K562 (cell line): ENCODE measurements at regions not wholly inside any gene's neighbourhood (a gene's known extent, or its start where the extent isn't known, plus 50 kb on each side); places are given as distances from the start of the nearest gene placed in this dataset.

Source experiments
- ATF1 ChIP-seq, 2 experiments: fragments of 450-650 bp in 1 of 2; IDR thresholded peaks; 2 replicates each; pipeline ENCODE4 v1.6.1; 2016; ENCODE audit warnings: missing compliant biosample characterization in 1 of 2, missing genetic modification characterization in 1 of 2
- ATF7 ChIP-seq: fragments of 450-650 bp; IDR thresholded peaks from 2 replicates; pipeline ENCODE4 v1.7.1; 2014; ENCODE audit warnings: mild to moderate bottlenecking, moderate library complexity
- BACH1 ChIP-seq: fragments of 200-800 bp; sonication (Bioruptor generic); IDR thresholded peaks from 2 replicates; pipeline ENCODE4 v1.6.1; 2016; ENCODE audit warnings: missing genetic modification characterization, missing compliant biosample characterization
- CBX5 ChIP-seq: IDR thresholded peaks from 2 replicates; pipeline ENCODE4 v1.6.1; 2014; ENCODE audit warnings: low read depth, borderline replicate concordance
- CCAR2 ChIP-seq: fragments of 200-400 bp; formaldehyde crosslinking; IDR thresholded peaks from 2 replicates; pipeline ENCODE4 v1.6.1; 2017; ENCODE audit warnings: mild to moderate bottlenecking, low read depth, low read length
- CREM ChIP-seq: IDR thresholded peaks from 2 replicates; pipeline ENCODE4 v1.6.1; 2014; ENCODE audit warnings: antibody characterized with exemption, low read depth
- MXI1 ChIP-seq: IDR thresholded peaks from 2 replicates; pipeline ENCODE4 v1.6.1; 2011; ENCODE audit warnings: low read depth, mild to moderate bottlenecking, improper control_type of control experiment, low read length
- NR0B1 ChIP-seq: fragments of 450-650 bp; IDR thresholded peaks from one replicate; pipeline ENCODE4 v1.6.1; 2018; ENCODE audit warnings: mild to moderate bottlenecking, moderate library complexity; ENCODE audit not compliant: partially characterized antibody
- SAP30 ChIP-seq: fragments of 200-600 bp; sonication (generic); IDR thresholded peaks from 2 replicates; pipeline ENCODE4 v1.6.1; 2012; ENCODE audit warnings: borderline replicate concordance, low read depth, mild to moderate bottlenecking, moderate library complexity, low read length, control low read depth, inconsistent platforms; ENCODE audit not compliant: insufficient read depth, poor library complexity, severe bottlenecking
- SMARCA4 ChIP-seq: fragments of 450-650 bp; IDR thresholded peaks from 2 replicates; pipeline ENCODE4 v1.6.1; 2016
- TAL1 ChIP-seq: fragments of 450-650 bp; IDR thresholded peaks from 2 replicates; pipeline ENCODE4 v1.6.1; 2016; ENCODE audit warnings: mild to moderate bottlenecking
- ZBTB7A ChIP-seq: IDR thresholded peaks from 2 replicates; pipeline ENCODE4 v1.6.1; 2011; ENCODE audit warnings: low read depth, mild to moderate bottlenecking, low read length, moderate library complexity, borderline replicate concordance; ENCODE audit not compliant: control insufficient read depth
- ZC3H4 ChIP-seq: sonication (generic); formaldehyde crosslinking; IDR thresholded peaks from 2 replicates; pipeline ENCODE4 v1.9.0; 2021; ENCODE audit warnings: missing genetic modification reagents, borderline replicate concordance
- ZFP91 ChIP-seq: sonication (generic); formaldehyde crosslinking; IDR thresholded peaks from 2 replicates; pipeline ENCODE4 v1.8.0; 2022; ENCODE audit warnings: mild to moderate bottlenecking, missing genetic modification reagents
- ZNF217 ChIP-seq: sonication (generic); formaldehyde crosslinking; IDR thresholded peaks from 2 replicates; pipeline ENCODE4 v1.8.0; 2022; ENCODE audit warnings: mild to moderate bottlenecking, missing genetic modification reagents
- TF ChIP-seq, protein P1 (sequence below), 2 experiments: fragments of 450-650 bp; formaldehyde crosslinking in 1 of 2; IDR thresholded peaks; 2 replicates each; pipeline versions ENCODE4 v1.4.0 to v1.6.1; 2014 to 2020; ENCODE audit warnings: mild to moderate bottlenecking in 2 of 2, borderline replicate concordance in 1 of 2, low read depth in 1 of 2

- TF ChIP-seq, protein P1, sequence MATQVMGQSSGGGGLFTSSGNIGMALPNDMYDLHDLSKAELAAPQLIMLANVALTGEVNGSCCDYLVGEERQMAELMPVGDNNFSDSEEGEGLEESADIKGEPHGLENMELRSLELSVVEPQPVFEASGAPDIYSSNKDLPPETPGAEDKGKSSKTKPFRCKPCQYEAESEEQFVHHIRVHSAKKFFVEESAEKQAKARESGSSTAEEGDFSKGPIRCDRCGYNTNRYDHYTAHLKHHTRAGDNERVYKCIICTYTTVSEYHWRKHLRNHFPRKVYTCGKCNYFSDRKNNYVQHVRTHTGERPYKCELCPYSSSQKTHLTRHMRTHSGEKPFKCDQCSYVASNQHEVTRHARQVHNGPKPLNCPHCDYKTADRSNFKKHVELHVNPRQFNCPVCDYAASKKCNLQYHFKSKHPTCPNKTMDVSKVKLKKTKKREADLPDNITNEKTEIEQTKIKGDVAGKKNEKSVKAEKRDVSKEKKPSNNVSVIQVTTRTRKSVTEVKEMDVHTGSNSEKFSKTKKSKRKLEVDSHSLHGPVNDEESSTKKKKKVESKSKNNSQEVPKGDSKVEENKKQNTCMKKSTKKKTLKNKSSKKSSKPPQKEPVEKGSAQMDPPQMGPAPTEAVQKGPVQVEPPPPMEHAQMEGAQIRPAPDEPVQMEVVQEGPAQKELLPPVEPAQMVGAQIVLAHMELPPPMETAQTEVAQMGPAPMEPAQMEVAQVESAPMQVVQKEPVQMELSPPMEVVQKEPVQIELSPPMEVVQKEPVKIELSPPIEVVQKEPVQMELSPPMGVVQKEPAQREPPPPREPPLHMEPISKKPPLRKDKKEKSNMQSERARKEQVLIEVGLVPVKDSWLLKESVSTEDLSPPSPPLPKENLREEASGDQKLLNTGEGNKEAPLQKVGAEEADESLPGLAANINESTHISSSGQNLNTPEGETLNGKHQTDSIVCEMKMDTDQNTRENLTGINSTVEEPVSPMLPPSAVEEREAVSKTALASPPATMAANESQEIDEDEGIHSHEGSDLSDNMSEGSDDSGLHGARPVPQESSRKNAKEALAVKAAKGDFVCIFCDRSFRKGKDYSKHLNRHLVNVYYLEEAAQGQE (IDR thresholded peaks at IDR 0.05; ENCODE audit: borderline replicate concordance): no peak
- TF ChIP-seq, protein P1 (CRISPR knock-in tag; IDR thresholded peaks at IDR 0.05; ENCODE audit: low read depth): no peak
- TF ChIP-seq ZFP91 (CRISPR knock-in tag) (no peak), ATF7 (no peak), BACH1 (tag) (no peak), TAL1 (no peak), ZBTB7A (no peak), CBX5 (no peak), NR0B1 (no peak), SAP30 (no peak), ZNF217 (CRISPR knock-in tag) (no peak), ZC3H4 (CRISPR knock-in tag) (no peak), CREM (peak; percentile 36; the same call in 1 of the 2 replicates), MXI1 (no peak), ATF1 (CRISPR knock-in tag; IDR thresholded peaks at IDR 0.05) (no peak), ATF1 (tag; IDR thresholded peaks at IDR 0.05) (peak; percentile 23; the same call in 1 of the 2 replicates), SMARCA4 (no peak), CCAR2 (no peak)
These were observed 209.7 kb downstream of the CEP135 start (continued) for GRCh38 chr4:56158483-56158882.
